HG03060 (cell line): ENCODE measurements at regions not wholly inside any gene's neighbourhood (a gene's known extent, or its start where the extent isn't known, plus 50 kb on each side); places are given as distances from the start of the nearest gene placed in this dataset.
"Not testable (repeated sequence)": the region's sequence is repeated elsewhere in the genome, so short reads cannot be mapped to it uniquely, and the experiment has no call there.

ENCODE experiments used
- ATAC-seq: cut with Tn5 transposase; IDR thresholded peaks from one replicate; pipeline ENCODE4 v1.9.1; 2021; ENCODE audit warnings: low read depth, moderate number of reproducible peaks; ENCODE audit not compliant: unreplicated experiment

DNA sequence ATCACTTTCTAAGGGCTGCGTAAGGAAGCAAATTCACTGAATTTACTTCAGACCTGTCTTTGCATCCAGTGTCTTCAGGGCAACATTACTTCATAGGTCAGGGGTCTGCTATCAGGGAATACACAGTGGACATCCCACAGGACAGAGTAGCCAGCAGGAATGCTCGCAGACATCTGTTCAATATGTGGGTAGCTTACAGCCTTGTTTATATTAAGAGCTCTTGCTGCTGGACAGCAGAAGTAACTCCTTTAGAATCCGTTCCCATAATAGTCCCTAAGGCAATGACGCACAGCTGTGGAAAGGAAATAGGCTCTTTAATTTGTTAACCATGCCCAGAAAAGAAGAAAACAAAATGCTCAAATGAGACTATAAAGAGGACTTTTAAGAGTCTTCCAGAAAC is 198.7 kb downstream of the MOXD1 start:
- no peak for ATAC-seq

DNA sequence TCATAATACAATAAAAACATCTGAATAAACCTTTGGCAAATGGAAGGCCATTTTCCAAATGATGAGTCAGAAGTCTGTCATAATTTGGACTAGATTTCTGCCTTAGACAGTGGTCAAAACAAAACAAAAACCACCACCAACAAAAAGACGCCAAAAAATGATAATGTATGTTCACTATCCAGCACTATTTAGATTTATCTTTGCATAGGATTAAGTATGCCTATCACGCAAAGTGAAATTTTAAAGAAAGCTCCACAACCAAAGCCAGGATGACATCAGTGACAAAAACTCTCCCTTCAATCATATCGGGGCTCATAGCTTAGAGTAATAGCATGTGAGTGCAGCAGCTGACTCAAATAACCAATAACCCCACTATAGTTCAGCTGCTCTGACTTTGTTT is 201.9 kb downstream of the MOXD1 start:
- ATAC-seq: no peak

DNA sequence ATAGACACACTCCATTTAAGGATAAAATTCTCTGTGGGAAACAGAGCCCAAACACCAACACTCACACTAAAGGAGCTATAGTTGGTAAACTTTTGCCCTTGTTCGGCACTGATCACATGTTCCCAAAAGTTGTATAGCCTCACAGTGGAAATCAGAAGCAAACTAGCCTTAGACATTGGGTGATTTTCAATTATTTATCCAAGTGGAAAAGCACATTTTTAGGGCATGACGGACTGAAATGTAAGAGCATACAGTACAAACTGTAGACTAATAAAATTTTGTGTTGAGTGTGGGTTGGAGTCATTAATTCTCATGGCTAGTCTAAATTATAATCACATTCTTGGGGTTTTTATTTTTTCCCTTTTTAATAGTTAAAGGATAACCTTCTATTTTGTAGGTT is 202.4 kb downstream of the MOXD1 start:
- ATAC-seq: no peak

DNA sequence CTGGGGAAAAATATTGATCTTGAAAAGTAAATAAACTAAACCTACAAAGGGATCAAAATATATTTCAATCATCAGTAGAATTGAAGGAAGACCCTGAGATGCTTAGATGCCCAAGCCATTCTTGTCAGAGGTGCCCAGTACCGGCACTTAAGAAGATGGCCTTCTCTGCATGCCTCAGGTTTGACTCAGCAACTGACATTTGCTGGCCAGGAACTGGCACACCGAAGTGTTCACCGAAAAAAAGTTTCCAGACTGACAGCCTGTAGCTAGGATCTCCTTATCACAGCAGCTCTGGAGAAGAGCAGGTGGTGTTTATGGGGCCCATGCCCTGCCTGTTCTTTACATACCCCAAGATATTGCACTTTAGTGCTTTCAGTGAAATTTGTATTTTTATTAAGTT is 203.2 kb downstream of the MOXD1 start:
- ATAC-seq: no peak

DNA sequence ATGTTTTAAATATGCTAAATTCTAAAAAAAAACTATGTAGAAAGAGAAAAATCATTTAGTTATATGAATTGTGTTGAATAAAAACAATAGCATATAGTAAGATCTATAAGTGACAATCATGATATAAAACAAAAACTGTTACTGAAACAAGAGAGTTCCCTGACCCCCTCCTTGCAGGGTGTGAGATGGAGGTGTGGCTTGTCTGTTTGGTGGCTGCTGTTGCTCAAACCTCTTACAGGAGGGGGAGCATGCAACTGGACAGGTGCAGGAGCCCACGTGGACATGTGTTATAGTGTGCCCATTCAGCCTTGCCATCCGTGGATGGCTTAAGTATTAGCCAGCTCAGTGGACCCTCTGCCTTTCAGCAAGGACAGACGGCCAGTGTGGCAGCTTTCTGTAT is 206.7 kb downstream of the MOXD1 start:
- no peak for ATAC-seq

DNA sequence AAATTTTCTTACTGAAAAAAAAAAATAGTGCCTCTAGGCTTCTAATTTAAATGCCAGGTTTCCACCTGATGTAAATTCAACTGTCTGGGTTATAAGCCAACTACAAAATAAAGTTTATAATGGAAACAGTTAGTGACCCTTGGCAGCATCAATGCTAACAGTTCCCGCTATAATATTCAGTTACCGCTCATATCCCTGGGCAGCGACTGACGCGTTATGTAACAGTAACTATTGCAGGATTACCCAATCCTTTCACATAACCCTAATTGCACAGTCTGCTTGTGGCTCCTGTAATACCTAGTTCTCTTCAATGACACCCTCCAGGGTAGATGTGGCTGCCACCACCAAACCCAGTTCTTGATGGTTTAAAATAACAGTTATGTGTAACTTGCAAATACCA is 208.6 kb downstream of the MOXD1 start:
- no peak for ATAC-seq

DNA sequence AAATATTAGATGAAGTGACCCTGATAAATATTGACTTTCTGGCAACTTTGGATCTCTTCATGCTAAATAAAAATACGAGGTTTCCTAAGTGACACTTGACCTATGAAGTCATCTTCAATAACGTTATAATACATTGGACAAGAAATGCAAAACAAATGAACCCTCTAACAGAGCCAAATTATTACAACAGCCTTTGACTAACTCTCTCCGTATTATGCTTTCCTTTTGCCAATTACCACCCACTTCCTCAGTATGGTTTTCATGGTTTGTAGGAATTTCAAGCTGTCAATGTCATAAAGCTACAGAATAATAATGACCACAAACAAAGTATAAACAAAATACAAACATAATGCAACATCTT is 210.5 kb downstream of the MOXD1 start:
- ATAC-seq: no peak

DNA sequence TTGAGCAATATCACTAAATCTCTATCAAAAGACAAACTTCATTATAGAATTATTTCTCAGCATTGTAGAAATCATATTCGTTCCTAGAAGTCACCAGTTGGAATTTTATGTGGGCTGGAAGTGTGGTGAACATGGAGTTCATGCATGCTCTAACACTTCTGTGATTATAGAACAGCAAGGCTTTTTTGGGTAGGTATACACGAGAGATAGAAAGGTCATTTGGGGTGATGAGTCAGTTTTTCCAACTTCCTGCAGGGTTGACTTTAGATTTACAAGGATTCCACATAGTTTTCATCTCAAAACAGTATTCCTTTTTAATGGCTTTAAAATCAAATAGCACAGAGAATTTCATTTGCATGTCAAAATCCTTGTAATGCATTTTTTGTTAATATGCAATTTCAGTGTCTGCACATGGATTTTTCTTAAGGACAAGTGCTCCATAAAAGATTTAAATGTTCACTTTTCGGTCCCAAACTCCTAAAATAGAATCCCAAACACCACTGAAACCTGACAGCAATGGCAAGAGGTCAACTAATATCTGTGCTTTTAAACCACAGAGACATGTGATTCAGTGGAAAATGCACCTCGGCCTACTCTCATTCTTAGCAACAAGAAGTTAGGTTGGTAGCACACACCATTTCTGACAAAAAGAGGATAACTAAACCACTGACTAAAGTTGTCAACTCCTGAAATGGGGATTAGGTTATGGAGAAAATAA is 211.0 kb downstream of the MOXD1 start:
- peak; percentile 41 for ATAC-seq

DNA sequence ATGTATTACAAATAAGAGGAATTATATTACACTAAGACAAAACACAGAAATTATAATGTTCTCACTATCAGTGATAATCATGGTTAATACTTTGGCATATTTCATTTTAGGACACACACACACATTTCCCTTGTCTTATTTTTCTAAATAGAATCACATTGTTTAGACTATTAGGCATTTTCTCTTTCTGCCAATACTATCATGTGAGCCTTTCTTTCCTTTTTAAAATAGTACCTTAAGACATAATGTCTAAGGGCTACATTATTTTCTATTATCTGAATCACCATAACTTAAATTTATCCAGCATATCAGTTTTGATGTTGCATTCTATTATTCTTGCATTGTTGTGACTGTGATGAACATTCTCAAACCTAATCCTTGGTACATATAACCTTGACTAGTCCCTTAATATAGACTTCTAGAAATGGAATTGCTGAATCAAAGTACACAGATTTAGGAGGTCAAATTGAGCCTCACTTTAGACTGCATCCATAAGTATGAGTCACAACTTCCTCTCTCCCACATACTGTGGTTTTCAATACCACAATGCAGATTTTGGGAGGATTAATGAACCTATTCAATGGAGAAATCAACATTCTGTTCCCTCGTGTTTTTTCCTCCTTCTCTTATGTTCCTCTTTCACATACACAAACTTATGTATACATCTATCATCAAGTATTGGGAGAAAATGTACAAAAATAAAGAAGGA is 212.6 kb downstream of the MOXD1 start:
- no peak for ATAC-seq

DNA sequence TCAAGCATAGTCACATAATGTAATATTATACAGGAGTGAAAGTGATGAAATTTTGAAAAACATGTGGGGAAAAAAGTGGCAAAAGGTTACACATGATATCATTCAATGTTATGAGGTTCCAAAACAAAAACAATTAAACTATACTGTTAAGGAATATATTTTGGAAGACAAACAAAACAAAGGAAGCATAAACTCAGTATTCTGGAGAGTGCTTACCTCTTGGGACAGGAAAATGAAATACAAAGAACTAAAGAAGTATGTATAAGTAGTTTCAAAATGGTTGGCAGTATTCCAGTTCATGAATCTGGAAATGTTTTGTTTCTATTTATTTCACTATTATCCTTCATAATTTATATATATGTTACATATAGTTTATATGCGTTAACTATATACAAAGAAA is 213.5 kb downstream of the MOXD1 start:
- no peak for ATAC-seq

DNA sequence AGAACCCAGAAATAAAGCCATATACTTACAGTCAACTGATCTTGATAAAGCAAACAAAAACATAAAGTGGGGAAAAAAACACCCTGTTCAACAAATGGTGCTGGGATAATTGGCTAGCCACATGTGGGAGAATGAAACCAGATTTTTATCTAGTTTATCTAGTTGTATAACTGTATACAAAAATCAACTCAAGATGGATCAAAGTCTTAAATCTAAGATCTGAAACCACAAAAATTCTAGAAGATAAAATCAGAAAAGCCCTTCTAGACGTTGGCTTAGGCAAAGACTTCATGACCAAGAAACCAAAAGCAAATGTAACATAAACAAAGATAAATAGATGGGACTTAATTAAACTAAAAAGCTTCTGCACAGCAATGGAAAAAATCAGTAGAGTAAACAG is 216.3 kb downstream of the MOXD1 start:
- ATAC-seq: not testable (repeated sequence)

DNA sequence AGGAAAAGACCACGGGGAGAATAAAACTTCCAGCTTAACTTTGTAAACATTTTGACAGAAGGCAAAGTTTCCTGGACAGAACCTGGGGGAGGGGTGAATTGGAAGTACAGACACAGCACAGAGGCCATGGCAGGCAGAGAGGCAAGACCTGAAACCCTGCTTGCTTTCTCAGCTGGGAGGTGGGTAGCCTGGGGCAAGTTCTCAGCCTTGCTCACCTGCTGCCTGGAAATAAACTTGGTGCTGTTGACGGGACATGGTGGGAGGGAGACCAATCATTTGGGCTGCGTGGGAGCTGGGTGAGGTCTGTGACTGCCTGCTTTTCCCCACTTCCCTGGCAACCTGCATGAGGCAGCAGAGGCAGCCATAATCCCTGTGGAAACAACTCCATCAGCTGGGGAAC is 221.3 kb downstream of the MOXD1 start:
- ATAC-seq: no peak

DNA sequence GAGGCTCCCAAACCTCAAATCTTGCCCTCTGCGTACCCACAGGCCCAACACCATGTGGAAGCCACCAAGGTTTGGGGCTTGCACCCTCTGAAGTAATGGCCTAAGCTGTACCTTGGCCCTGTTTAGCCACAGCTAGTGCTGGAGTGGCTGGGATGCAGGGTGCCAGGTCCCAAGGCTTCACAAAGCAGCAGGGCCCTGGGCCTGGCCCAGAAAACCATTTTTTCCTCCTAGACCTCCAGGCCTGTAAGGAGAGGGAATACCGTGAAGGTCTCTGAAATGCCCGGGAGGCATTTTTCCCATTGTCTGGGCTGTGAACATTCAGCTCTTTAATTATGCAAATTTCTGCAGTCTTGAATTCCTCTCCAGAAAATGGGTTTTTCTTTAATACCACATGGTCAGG is 223.7 kb upstream of the CCN2 start:
- ATAC-seq: no peak

DNA sequence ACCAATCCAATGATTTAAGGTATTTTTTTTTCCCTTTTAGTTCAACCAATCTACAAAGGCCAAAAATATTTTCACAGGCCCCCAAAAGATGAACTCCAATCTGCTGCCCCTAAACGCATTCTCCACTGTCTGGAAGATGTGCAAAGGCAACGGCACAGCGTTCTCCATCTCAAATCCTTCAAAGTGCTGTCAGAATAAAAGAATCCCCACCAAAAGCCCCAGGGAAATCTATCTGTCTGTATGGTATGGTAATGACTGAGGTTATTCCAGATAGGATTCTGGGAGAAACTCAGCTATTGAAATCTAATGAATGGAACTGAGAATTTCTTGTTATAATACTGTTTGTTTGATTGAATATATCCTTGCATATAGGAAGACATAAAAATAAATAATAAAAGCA is 217.8 kb upstream of the CCN2 start:
- no peak for ATAC-seq

DNA sequence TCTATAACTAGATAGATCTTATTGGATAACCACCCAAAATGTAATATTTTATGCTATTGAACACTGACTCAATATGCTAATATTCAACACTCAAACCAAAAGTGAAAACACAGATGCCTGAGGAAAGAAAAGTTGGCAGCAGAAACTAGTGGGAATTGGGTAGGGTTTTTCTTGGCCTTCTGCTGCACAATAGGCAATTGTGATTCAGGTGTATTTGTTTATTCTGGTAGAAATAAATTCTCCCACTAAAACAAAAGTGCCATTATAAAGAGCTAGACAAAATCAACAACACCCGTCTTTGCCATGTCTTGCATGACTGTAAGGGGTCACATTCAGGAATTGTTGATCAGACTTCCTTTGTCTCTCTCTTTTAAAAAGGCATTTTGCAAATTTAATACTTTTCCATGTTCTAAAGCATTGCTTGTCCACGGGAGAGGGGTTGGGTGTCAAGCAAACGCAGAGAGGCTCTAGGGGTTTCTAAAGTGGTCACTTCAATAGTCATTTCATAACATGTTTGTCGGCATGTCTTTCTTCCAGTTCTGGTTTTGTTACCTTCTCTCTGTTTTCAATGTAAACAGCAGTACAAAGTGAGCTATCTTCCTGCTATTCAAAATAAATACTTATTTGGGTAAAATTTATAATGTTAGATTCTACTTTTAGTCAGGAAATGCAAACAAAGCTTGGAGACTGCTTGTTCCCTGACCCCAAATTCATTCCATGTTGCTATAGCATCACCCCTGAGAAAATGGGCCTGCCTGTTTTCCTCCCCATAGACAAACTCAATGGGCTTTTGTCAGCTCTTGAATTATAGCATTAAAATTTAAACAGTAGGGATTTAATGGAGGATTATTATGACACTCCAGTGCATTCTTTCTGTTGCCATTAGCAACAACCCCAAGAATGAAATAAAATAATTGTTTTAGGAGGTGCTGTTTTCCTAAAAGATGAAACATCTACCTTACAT is 217.0 kb upstream of the CCN2 start:
- no peak for ATAC-seq

DNA sequence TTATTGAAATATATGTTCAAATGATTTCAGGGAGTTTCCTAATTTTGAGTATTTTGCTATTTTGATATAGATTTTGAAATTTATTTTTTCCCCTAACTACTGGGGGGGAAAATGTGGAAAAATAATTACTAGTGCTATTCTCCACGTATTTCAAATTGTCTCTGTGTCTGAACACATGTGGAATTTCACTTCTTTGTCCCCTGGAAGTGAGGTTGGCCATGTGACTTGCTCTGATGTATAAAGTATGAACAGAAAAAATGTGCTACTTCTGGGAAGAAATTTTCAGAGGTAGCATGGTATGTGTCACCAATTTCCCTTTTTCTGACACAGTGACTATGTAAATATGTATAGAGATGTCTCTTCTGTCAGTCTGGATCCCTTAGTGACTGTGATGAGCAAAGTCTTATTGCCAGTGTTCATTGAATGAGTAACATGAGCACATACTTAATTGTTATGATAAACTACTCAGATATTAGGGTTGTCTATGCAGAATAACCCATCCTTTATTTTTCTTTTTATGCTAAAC is 215.4 kb upstream of the CCN2 start:
- ATAC-seq: no peak

DNA sequence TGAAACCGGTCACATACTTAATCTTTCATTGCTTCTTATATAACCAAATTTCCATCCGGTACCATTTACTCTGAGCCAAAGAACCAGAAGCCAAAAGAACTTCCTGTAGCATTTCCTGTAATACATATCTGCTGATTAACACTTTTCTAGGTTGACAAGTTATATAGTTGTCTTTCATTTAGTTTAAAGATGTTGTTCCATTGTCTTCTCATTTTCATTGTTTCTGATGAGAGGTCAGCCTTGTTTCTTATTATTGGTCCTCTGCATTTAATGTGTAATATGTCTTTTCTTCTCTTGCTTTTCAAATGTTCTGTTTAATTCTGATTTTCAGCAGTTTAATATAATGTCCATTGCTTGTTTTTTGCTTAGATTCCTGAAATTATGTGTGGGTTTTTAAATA is 214.5 kb upstream of the CCN2 start:
- no peak for ATAC-seq

DNA sequence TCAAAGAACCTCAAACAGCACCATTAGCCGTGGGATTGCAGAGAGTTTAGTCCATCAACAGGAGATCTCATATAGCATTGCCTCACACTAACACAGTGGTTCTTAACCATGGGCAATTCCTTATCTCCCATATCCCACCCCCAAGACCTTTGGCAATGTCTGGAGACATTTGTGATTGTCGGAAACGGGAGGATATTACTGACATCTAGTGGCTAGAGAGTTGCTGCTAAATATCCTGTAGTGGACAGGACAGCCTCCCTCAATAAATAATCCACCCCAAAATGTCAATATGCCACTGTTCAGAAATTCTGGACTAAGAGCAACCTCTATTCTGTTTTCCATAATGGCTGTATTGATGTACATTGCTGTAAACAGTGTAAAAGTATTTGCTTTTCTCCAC is 210.1 kb upstream of the CCN2 start:
- no peak for ATAC-seq

DNA sequence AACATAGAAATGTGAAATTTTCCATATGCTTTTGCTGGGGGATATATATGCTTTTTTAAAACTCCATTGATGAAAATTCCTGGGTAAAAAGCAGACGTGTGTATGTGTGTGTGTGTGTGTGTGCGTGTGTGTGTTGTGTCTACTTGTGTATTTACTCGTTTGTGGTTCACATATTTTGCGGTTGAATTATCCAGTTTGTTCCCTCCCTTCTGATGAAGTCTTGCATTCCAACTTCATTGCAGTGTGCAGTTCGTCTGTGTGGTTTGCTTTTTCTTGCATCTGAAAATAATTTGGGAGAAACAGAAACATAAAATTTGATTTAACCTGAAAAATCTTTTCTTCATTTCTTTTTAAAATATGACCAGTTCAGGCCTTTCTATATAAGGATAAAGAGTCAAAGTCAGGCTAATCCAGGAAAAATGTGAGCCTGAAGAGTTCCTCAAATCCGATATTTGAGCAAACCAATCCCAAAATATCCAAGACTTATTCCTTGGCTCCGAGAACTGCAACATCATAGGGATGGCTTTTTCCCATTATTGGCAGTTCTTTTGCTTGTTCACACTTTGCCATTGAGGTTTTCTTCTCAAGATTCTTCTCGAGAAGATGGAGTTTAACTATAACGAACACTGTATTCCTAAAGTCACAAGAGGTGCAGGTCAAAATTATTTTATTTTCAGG is 202.2 kb upstream of the CCN2 start:
- no peak for ATAC-seq

DNA sequence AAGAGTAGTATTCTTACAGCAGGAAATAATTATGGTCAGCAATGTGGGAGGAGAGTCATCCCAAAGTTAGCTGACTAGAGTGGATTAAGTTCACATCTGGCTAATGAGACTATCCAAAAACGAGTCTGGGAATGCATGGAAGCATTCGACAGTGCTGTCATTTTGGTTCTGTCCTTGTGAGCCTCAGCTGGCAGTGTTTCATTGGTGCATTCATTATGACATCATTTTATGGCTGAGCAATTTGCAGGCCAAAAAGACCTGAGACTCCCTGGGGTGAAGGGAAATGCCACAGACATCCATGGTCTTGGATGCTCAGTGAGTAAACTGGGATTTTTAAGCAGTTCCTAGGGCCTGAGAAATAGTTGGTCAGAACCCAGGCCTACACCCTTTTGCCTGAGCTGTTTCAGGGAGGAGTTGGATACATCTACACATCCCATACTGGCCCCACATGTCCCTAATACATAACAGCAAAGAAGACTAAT is 196.4 kb upstream of the CCN2 start:
- no peak for ATAC-seq
